ENCODE measurements at regions not wholly inside any gene's neighbourhood (a gene's known extent, or its start where the extent isn't known, plus 50 kb on each side); places are given as distances from the start of the nearest gene placed in this dataset.

GRCh38 chr6:20024978-20025377 lies 187.3 kb downstream of the MBOAT1 start:
- Histone ChIP-seq H4K20me1 (ENCODE audit: insufficient read depth) (no peaks in the 10 kb centered on the region), H3K27ac (no peak overlapping the region), H3K4me2 (ENCODE audit: unreplicated experiment) (no peak overlapping the region), H3K4me1 (ENCODE audit: insufficient read depth) (no peaks in the 10 kb centered on the region), H3K27me3 (replicated peaks; ENCODE audit: insufficient read depth) (no peaks in the 10 kb centered on the region), H3F3A (ENCODE audit: insufficient read depth) (no peaks in the 10 kb centered on the region), H3K36me3 (ENCODE audit: low read depth) (no peaks in the 10 kb centered on the region), H2AFZ (no peak overlapping the region), H3K9me2 (ENCODE audit: insufficient read depth) (no peaks in the 10 kb centered on the region), H3K79me2 (ENCODE audit: insufficient read depth) (no peaks in the 10 kb centered on the region), H3K9me3 (ENCODE audit: low read depth) (no peaks in the 10 kb centered on the region), H3K9ac (no peak overlapping the region), H3K4me3 (no peak overlapping the region)
- 49% methylated on average over 6 of the region's 6 CpGs for WGBS, 2 experiments (ENCODE audit: low coverage in 1 of 2, low lambda C conversion rate in 2 of 2, missing lambda C conversion rate in 2 of 2)
- TF ChIP-seq EZH2 (IDR thresholded peaks at IDR 0.05; ENCODE audit: insufficient read depth, poor library complexity, severe bottlenecking) (no peak), EZH2phosphoT487 (IDR thresholded peaks at IDR 0.05; ENCODE audit: insufficient read depth, low read depth) (no peak)
- DNase-seq, result no peak
- in situ Hi-C loops (cut with MboI), result no loop called here

DNA sequence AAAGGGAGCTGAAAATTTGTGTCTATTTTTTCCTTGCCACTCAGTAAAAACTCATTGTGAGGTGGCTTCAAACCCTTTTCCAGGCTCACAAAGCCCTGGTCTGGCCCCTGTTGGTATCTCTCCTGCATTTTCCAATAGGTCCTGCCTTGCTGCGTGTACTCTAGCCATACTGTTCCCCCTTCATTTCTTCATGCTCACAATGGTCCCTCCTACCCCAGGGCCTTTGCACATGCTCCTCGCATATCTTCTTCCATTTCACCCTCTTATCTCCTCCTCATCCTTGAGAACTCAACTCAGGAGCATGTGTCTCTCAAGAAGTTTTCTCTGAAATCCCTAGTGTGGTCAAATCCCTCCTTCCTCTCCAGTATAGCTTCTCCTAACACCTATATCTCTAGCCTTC lies 186.6 kb downstream of the MBOAT1 start:
- H3K4me3 ChIP-seq, result no peak overlapping the region
- H3K4me2 ChIP-seq (ENCODE audit: unreplicated experiment), result no peak overlapping the region
- no peaks in the 10 kb centered on the region for H3K79me2 ChIP-seq (ENCODE audit: insufficient read depth)
- H2AFZ ChIP-seq, result no peak overlapping the region
- H3K4me1 ChIP-seq (ENCODE audit: insufficient read depth), result no peaks in the 10 kb centered on the region
- TF ChIP-seq EZH2phosphoT487 (IDR thresholded peaks at IDR 0.05; ENCODE audit: insufficient read depth, low read depth) (no peak), EZH2 (IDR thresholded peaks at IDR 0.05; ENCODE audit: insufficient read depth, poor library complexity, severe bottlenecking) (no peak)
- in situ Hi-C loops (cut with MboI), result no loop called here
- no peaks in the 10 kb centered on the region for H3F3A ChIP-seq (ENCODE audit: insufficient read depth)
- no peak overlapping the region for H3K27ac ChIP-seq
- DNase-seq, result no peak
- no peaks in the 10 kb centered on the region for H3K27me3 ChIP-seq (replicated peaks; ENCODE audit: insufficient read depth)
- no peaks in the 10 kb centered on the region for H3K9me3 ChIP-seq (ENCODE audit: low read depth)
- no peaks in the 10 kb centered on the region for H3K9me2 ChIP-seq (ENCODE audit: insufficient read depth)
- H4K20me1 ChIP-seq (ENCODE audit: insufficient read depth), result no peaks in the 10 kb centered on the region
- no peaks in the 10 kb centered on the region for H3K36me3 ChIP-seq (ENCODE audit: low read depth)
- H3K9ac ChIP-seq, result no peak overlapping the region
- 31 to 37% methylated on average over 2 of the region's 2 CpGs for WGBS, 2 experiments (ENCODE audit: low coverage in 1 of 2, low lambda C conversion rate in 2 of 2, missing lambda C conversion rate in 2 of 2)

- H3K9ac ChIP-seq, result no peak overlapping the region
- H3K27ac ChIP-seq, result no peak overlapping the region
- no peaks in the 10 kb centered on the region for H3K9me2 ChIP-seq (ENCODE audit: insufficient read depth)
- no peaks in the 10 kb centered on the region for H3K36me3 ChIP-seq (ENCODE audit: low read depth)
- no peak overlapping the region for H3K4me2 ChIP-seq (ENCODE audit: unreplicated experiment)
- H3K4me3 ChIP-seq, result no peak overlapping the region
- in situ Hi-C loops (cut with MboI), result no loop called here
- H2AFZ ChIP-seq, result no peak overlapping the region
- no peaks in the 10 kb centered on the region for H3K9me3 ChIP-seq (ENCODE audit: low read depth)
- H3K4me1 ChIP-seq (ENCODE audit: insufficient read depth), result no peaks in the 10 kb centered on the region
- WGBS, 2 experiments (ENCODE audit: low coverage in 1 of 2, low lambda C conversion rate in 2 of 2, missing lambda C conversion rate in 2 of 2), result 71 to 73% methylated on average over 8 to 9 of the region's 9 CpGs
- no peak for DNase-seq
- no peaks in the 10 kb centered on the region for H3K27me3 ChIP-seq (replicated peaks; ENCODE audit: insufficient read depth)
- H3F3A ChIP-seq (ENCODE audit: insufficient read depth), result no peaks in the 10 kb centered on the region
- no peaks in the 10 kb centered on the region for H4K20me1 ChIP-seq (ENCODE audit: insufficient read depth)
- no peaks in the 10 kb centered on the region for H3K79me2 ChIP-seq (ENCODE audit: insufficient read depth)
- no peak for TF ChIP-seq EZH2 (IDR thresholded peaks at IDR 0.05; ENCODE audit: insufficient read depth, poor library complexity, severe bottlenecking)
- no peak for TF ChIP-seq EZH2phosphoT487 (IDR thresholded peaks at IDR 0.05; ENCODE audit: insufficient read depth, low read depth)
Observed at GRCh38 chr6:20028143-20028542, 184.1 kb downstream of the MBOAT1 start.

GRCh38 chr6:20028562-20028961 lies 183.7 kb downstream of the MBOAT1 start:
- WGBS, 2 experiments (ENCODE audit: low coverage in 1 of 2, low lambda C conversion rate in 2 of 2, missing lambda C conversion rate in 2 of 2), result 35 to 44% methylated on average over 4 of the region's 4 CpGs

DNA sequence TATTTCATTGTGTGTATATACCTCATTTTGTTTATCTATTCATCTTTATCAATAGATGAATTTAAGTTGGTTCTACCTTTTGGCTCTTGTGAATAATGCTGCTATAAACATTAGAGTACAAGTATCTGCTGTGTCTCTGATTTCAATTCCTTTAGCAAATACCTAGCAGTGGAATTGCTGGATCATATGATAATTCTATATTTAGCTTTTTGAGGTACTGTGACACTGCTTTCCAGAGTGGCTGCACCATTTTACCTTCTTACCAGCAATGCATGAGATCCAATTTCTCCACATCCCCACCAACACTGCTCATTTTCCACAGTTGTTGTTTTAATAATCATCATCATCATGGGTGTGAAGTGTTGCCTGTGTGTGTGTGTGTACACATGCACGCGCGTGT lies 182.3 kb downstream of the MBOAT1 start:
- H3K27me3 ChIP-seq (replicated peaks; ENCODE audit: insufficient read depth), result no peaks in the 10 kb centered on the region
- no peaks in the 10 kb centered on the region for H3K9me3 ChIP-seq (ENCODE audit: low read depth)
- no peaks in the 10 kb centered on the region for H3K79me2 ChIP-seq (ENCODE audit: insufficient read depth)
- no peak overlapping the region for H3K4me3 ChIP-seq
- no peaks in the 10 kb centered on the region for H3F3A ChIP-seq (ENCODE audit: insufficient read depth)
- no peaks in the 10 kb centered on the region for H3K4me1 ChIP-seq (ENCODE audit: insufficient read depth)
- no peaks in the 10 kb centered on the region for H3K9me2 ChIP-seq (ENCODE audit: insufficient read depth)
- no peak overlapping the region for H3K9ac ChIP-seq
- in situ Hi-C loops (cut with MboI), result no loop called here
- TF ChIP-seq EZH2 (IDR thresholded peaks at IDR 0.05; ENCODE audit: insufficient read depth, poor library complexity, severe bottlenecking), result no peak
- no peak for TF ChIP-seq EZH2phosphoT487 (IDR thresholded peaks at IDR 0.05; ENCODE audit: insufficient read depth, low read depth)
- WGBS, 2 experiments (ENCODE audit: low coverage in 1 of 2, low lambda C conversion rate in 2 of 2, missing lambda C conversion rate in 2 of 2), result 84 to 89% methylated on average over 3 of the region's 3 CpGs
- no peak for DNase-seq
- no peak overlapping the region for H3K27ac ChIP-seq
- H2AFZ ChIP-seq, result no peak overlapping the region
- no peaks in the 10 kb centered on the region for H3K36me3 ChIP-seq (ENCODE audit: low read depth)
- H4K20me1 ChIP-seq (ENCODE audit: insufficient read depth), result no peaks in the 10 kb centered on the region
- H3K4me2 ChIP-seq (ENCODE audit: unreplicated experiment), result no peak overlapping the region

More at GRCh38 chr6:20028562-20028961, 183.7 kb downstream of the MBOAT1 start:
- H3K79me2 ChIP-seq (ENCODE audit: insufficient read depth), result no peaks in the 10 kb centered on the region
- no peak for DNase-seq
- H3K9me3 ChIP-seq (ENCODE audit: low read depth), result no peaks in the 10 kb centered on the region
- no peak overlapping the region for H3K4me2 ChIP-seq (ENCODE audit: unreplicated experiment)
- no peaks in the 10 kb centered on the region for H3F3A ChIP-seq (ENCODE audit: insufficient read depth)
- H3K27ac ChIP-seq, result no peak overlapping the region
- H2AFZ ChIP-seq, result no peak overlapping the region
- no peak overlapping the region for H3K4me3 ChIP-seq
- H3K9me2 ChIP-seq (ENCODE audit: insufficient read depth), result no peaks in the 10 kb centered on the region
- no peaks in the 10 kb centered on the region for H3K27me3 ChIP-seq (replicated peaks; ENCODE audit: insufficient read depth)
- H3K4me1 ChIP-seq (ENCODE audit: insufficient read depth), result no peaks in the 10 kb centered on the region
- TF ChIP-seq EZH2phosphoT487 (IDR thresholded peaks at IDR 0.05; ENCODE audit: insufficient read depth, low read depth) (no peak), EZH2 (IDR thresholded peaks at IDR 0.05; ENCODE audit: insufficient read depth, poor library complexity, severe bottlenecking) (no peak)
- in situ Hi-C loops (cut with MboI), result no loop called here
- H4K20me1 ChIP-seq (ENCODE audit: insufficient read depth), result no peaks in the 10 kb centered on the region
- H3K36me3 ChIP-seq (ENCODE audit: low read depth), result no peaks in the 10 kb centered on the region
- no peak overlapping the region for H3K9ac ChIP-seq

Data from GM23248 (cell line).